ENCODE measurements at regions not wholly inside any gene's neighbourhood (a gene's known extent, or its start where the extent isn't known, plus 50 kb on each side); places are given as distances from the start of the nearest gene placed in this dataset.

DNA sequence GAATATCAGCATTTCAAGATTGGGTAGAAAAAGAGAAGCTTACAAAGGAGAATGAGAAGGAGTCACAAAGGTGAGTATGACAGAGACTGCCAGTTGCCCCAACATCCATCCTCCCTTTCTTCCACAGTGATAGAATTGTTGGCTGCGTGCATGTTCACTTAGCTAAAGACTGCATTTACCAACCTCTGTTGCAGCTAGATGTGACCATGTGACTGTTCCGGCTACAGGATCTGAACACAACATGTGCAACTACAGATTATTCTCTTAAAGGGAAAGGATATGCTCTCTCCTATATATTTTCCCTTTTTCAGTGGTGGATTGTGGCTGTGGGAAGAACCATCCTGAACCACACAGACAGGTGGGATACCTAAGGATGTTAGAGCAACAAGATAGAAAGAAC, 60.5 kb upstream of the ZNRF2 start:
- no peak overlapping the region for H3K27ac ChIP-seq
- no peak for DNase-seq (ENCODE audit: low spot score)
- TF ChIP-seq, protein P1, sequence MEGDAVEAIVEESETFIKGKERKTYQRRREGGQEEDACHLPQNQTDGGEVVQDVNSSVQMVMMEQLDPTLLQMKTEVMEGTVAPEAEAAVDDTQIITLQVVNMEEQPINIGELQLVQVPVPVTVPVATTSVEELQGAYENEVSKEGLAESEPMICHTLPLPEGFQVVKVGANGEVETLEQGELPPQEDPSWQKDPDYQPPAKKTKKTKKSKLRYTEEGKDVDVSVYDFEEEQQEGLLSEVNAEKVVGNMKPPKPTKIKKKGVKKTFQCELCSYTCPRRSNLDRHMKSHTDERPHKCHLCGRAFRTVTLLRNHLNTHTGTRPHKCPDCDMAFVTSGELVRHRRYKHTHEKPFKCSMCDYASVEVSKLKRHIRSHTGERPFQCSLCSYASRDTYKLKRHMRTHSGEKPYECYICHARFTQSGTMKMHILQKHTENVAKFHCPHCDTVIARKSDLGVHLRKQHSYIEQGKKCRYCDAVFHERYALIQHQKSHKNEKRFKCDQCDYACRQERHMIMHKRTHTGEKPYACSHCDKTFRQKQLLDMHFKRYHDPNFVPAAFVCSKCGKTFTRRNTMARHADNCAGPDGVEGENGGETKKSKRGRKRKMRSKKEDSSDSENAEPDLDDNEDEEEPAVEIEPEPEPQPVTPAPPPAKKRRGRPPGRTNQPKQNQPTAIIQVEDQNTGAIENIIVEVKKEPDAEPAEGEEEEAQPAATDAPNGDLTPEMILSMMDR (IDR thresholded peaks at IDR 0.05) = no peak
- H3K36me3 ChIP-seq = no peaks in the 10 kb centered on the region
- H3K4me3 ChIP-seq = no peak overlapping the region
- H3K4me1 ChIP-seq = peaks cover 0 to 23% of the 10 kb centered on the region in 2 donors
- H3K9me3 ChIP-seq = peaks cover 0 to 13% of the 10 kb centered on the region in 2 donors
- no peaks in the 10 kb centered on the region for H3K27me3 ChIP-seq

DNA sequence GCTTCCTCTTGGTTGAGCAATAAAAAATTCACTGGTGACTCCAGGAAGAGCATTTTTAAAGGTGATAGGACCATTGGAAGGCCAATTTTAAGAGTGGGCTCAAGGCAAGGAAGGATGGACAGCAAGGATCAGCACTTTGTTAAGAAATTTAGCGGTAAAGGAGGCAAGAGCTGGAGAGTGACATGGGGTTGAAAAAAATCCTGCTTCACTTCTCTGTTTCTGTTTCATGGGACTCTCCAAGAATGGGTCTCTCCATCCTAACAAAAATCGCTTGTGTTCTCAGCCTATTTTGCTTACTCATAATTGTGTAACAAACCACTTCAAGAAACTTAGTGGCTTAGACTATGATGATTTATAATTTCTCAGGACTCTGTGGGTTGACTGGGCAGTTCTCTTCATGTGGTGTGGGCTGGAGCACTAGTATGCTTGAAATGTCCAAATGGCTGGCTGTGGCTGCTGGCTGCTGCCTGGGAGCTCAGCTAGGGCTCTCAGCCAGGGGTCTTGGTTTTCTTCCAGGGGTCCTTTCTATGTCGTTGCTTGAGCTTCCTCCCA, 59.8 kb upstream of the ZNRF2 start:
- TF ChIP-seq, protein P1 (IDR thresholded peaks at IDR 0.05) = no peak

DNA sequence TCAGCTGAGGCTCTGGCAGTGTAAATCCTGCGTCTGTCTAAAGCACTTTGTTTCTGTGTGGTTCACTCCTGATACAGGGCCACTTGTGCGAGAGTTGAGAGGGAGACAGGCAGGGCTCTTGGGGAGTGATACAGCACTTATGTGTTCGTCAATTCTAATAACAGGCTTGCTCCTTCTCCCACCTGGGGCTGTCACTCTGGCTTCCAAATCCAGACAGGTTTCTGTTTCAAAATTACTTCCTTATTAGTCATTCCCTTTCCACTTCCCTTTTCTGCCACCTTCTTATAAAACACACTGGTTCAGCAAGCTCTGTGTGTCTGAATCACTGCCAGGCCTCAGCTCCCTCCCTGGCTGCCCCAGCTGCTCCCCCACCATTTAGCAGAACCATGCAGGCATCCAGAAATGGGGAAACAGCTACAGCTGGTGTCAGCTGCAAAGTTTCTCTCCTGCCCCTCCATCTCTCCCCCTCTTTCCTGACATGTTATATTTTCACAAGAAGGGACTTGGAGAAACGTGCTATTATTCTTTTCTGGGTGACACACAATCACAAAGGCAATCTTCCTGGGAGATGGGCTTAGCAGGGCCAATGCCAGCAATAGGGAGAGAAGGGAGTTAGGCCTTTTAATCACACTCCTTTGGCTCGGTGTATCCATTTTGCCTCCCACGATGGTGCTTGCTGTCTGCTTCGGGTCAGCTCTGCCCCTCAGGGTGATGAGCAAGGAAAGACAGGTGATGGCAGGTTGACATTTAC, 58.4 kb upstream of the ZNRF2 start:
- TF ChIP-seq, protein P1 (IDR thresholded peaks at IDR 0.05) = no peak
- Histone ChIP-seq H3K4me3 (no peak overlapping the region), H3K27me3 (no peaks in the 10 kb centered on the region), H3K36me3 (no peaks in the 10 kb centered on the region), H3K27ac (peak overlapping the region; percentile 41 to 51), H3K4me1 (peaks cover 0 to 23% of the 10 kb centered on the region in 2 donors), H3K9me3 (no peaks in the 10 kb centered on the region)
- no peak for DNase-seq (ENCODE audit: low spot score)

More for the DNA sequence above, 59.8 kb upstream of the ZNRF2 start:
- H3K4me1 ChIP-seq = peaks cover 0 to 23% of the 10 kb centered on the region in 2 donors
- no peaks in the 10 kb centered on the region for H3K27me3 ChIP-seq
- no peak overlapping the region for H3K4me3 ChIP-seq
- H3K36me3 ChIP-seq = no peaks in the 10 kb centered on the region
- peaks cover 0 to 6% of the 10 kb centered on the region in 2 donors for H3K9me3 ChIP-seq
- DNase-seq (ENCODE audit: low spot score) = no peak
- no peak overlapping the region for H3K27ac ChIP-seq

DNA sequence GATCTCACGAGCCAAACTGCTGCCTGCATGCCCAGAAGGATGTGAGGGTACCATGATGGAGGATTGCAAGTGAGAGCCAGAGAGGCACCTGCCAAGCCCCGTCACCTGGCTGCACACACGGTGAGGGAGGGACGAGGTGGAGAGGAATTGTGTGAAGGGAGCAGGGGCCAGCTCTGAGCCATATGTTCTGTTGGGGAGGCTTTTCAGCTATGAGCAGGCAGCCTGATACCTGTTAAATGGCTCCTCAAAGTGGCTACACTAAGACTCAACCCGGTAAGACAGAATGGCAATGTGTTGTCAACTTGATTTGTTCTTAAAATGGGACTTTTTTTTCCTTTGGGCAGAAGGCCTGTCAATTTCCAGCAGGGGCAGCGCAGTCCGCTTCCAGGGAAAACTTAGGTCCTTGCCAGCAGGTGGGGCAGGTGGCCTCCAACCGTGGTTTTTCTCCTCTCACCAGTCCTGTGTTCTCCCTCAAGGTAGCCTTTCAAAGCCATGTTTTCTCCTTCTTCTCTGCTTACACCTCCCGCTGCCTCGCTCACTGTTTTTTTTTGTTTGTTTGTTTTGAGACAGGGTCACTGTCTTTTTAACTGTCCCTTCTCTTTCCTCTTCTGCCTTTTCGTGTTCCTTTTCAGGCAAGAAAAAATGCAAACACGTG, 57.7 kb upstream of the ZNRF2 start:
- H3K4me3 ChIP-seq = no peak overlapping the region
- no peaks in the 10 kb centered on the region for H3K36me3 ChIP-seq
- no peaks in the 10 kb centered on the region for H3K9me3 ChIP-seq
- TF ChIP-seq, protein P1 (IDR thresholded peaks at IDR 0.05) = peak in 1 of 2 donors; percentile 18
- no peaks in the 10 kb centered on the region for H3K27me3 ChIP-seq
- peak overlapping the region; percentile 41 to 51 for H3K27ac ChIP-seq
- no peak for DNase-seq (ENCODE audit: low spot score)
- peaks cover 0 to 23% of the 10 kb centered on the region in 2 donors for H3K4me1 ChIP-seq

DNA sequence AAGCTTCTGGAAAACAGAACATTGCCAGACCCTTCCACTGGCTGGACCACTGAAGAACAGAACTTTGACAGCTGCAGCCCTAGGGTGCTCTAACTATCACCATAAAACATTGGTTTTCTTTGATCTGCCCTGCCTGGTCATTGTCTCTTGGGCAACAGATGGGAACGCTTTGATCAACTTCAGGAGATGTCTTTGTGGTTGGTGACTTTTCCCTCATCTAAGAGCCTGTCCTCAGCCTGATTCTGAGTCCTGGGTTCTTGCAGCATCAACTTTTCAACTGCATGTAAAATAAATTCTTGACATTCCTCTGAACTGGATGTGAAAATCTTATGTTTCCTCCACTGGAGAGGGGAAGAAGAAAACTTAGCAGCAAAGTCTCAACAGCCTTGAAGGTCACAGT, 53.1 kb upstream of the ZNRF2 start:
- H3K36me3 ChIP-seq = no peaks in the 10 kb centered on the region
- no peak overlapping the region for H3K4me3 ChIP-seq
- no peak overlapping the region for H3K27ac ChIP-seq
- no peak for DNase-seq (ENCODE audit: low spot score)
- no peaks in the 10 kb centered on the region for H3K27me3 ChIP-seq
- peaks cover 0 to 5% of the 10 kb centered on the region in 2 donors for H3K4me1 ChIP-seq
- TF ChIP-seq, protein P1 (IDR thresholded peaks at IDR 0.05) = no peak
- no peaks in the 10 kb centered on the region for H3K9me3 ChIP-seq

Measured in right atrium auricular region (tissue), 2 donors.